A549 (cell line): ENCODE measurements at regions not wholly inside any gene's neighbourhood (a gene's known extent, or its start where the extent isn't known, plus 50 kb on each side); places are given as distances from the start of the nearest gene placed in this dataset.

Experiments
- ATAC-seq, 2 experiments: fragments of 200-7000 bp in 1 of 2; fragments of >200 bp in 1 of 2; cut with Nextera tagmentation in 1 of 2; cut with Tn5 transposase in 1 of 2; 3 replicates each; pipeline versions ENCODE4 v1.8.0 to v1.9.1; 2018 to 2020; ENCODE audit warnings: mild to moderate bottlenecking in 1 of 2, moderate library complexity in 1 of 2
- CTCF ChIA-PET: fragments of 300-600 bp; sonication (Branson Sonifier 250); formaldehyde crosslinking; extraction: SDS; loops from one replicate; lab custom pipeline; 2021; ENCODE audit warnings: antibody characterized with exemption, inconsistent platforms; lab: Yijun Ruan, JAX
- POLR2A ChIA-PET: fragments of 350-600 bp; formaldehyde crosslinking; extraction: SDS; loops from one replicate; lab custom pipeline; 2021; ENCODE audit warnings: antibody characterized with exemption, inconsistent platforms; lab: Yijun Ruan, JAX
- DNase-seq, 2 experiments: peaks; one replicate each; pipeline versions ENCODE4 v3.0.0 to v3.0.0-alpha.2; 2011 to 2016; ENCODE audit warnings: low read depth in 1 of 2, low spot score in 1 of 2
- FAIRE-seq: peaks from 2 replicates; lab custom pipeline; 2011; peaks lifted over from hg19 to GRCh38; lab: Jason Lieb, UNC
- H3K27ac ChIP-seq, 2 experiments: fragments of >200 bp; sonication (Bioruptor Twin); formaldehyde crosslinking; 3 replicates each; pipeline ENCODE4 v1.5.1; 2016 to 2017
- H3K4me1 ChIP-seq: fragments of >200 bp; sonication (Bioruptor Twin); formaldehyde crosslinking; 3 replicates; pipeline ENCODE4 v1.6.1; 2016
- H3K4me2 ChIP-seq: fragments of >200 bp; sonication (Bioruptor Twin); formaldehyde crosslinking; 3 replicates; pipeline ENCODE4 v1.6.1; 2016
- H3K4me3 ChIP-seq: fragments of >200 bp; sonication (Bioruptor Twin); formaldehyde crosslinking; 3 replicates; pipeline ENCODE4 v1.5.1; 2016
- H3K9me3 ChIP-seq: fragments of >200 bp; sonication (Bioruptor Twin); formaldehyde crosslinking; 3 replicates; pipeline ENCODE4 v1.6.1; 2016
- BHLHE40 ChIP-seq: IDR thresholded peaks from 2 replicates; pipeline ENCODE4 v1.6.1; 2012; ENCODE audit warnings: low read depth, low read length, inconsistent platforms
- CHD4 ChIP-seq: fragments of 200-600 bp; sonication (generic); IDR thresholded peaks from 2 replicates; pipeline ENCODE4 v1.6.1; 2016; ENCODE audit warnings: antibody characterized with exemption, mild to moderate bottlenecking, borderline replicate concordance
- EP300 ChIP-seq, 2 experiments: fragments of >200 bp; sonication (Bioruptor Twin); formaldehyde crosslinking; IDR thresholded peaks; 2 replicates in 1 of 2; 3 replicates in 1 of 2; pipeline ENCODE4 v1.6.1; 2016 to 2017
- HOXA7 ChIP-seq: fragments of 250-450 bp; sonication (Bioruptor Pico); IDR thresholded peaks from 2 replicates; pipeline ENCODE4 v1.5.0; 2020; ENCODE audit warnings: mild to moderate bottlenecking, moderate library complexity
- HOXB13 ChIP-seq: fragments of 250-450 bp; sonication (Bioruptor Pico); IDR thresholded peaks from 2 replicates; pipeline ENCODE4 v1.5.0; 2020; ENCODE audit warnings: low read depth, mild to moderate bottlenecking, moderate library complexity
- HOXB5 ChIP-seq: fragments of 250-450 bp; sonication (Bioruptor Pico); IDR thresholded peaks from 2 replicates; pipeline ENCODE4 v1.5.0; 2020; ENCODE audit warnings: mild to moderate bottlenecking, moderate library complexity
- JUN ChIP-seq, 2 experiments: fragments of >200 bp; sonication (Bioruptor Twin); formaldehyde crosslinking; IDR thresholded peaks; 2 replicates in 1 of 2; 3 replicates in 1 of 2; pipeline ENCODE4 v1.6.1; 2016 to 2017
- KDM1A ChIP-seq: fragments of 200-600 bp; sonication (generic); IDR thresholded peaks from 2 replicates; pipeline ENCODE4 v1.6.1; 2016; ENCODE audit warnings: low read depth, mild to moderate bottlenecking
- KDM5A ChIP-seq: fragments of 200-600 bp; sonication (generic); IDR thresholded peaks from 2 replicates; pipeline ENCODE4 v1.6.1; 2016; ENCODE audit warnings: antibody characterized with exemption, mild to moderate bottlenecking
- MAZ ChIP-seq: fragments of 150-350 bp; IDR thresholded peaks from 2 replicates; pipeline ENCODE4 v1.6.1; 2014; ENCODE audit warnings: antibody characterized with exemption, low read depth, low read length, borderline replicate concordance
- NPAS2 ChIP-seq: fragments of 250-450 bp; sonication (Bioruptor Pico); IDR thresholded peaks from 2 replicates; pipeline ENCODE4 v1.8.0; 2022; ENCODE audit warnings: mild to moderate bottlenecking, moderate library complexity, borderline replicate concordance
- PHF8 ChIP-seq: fragments of 200-600 bp; sonication (generic); IDR thresholded peaks from 2 replicates; pipeline ENCODE4 v1.6.1; 2016; ENCODE audit warnings: low read depth, mild to moderate bottlenecking, antibody characterized with exemption, moderate library complexity, borderline replicate concordance
- POLR2A ChIP-seq: IDR thresholded peaks from 2 replicates; pipeline ENCODE4 v1.6.1; 2012; ENCODE audit warnings: mild to moderate bottlenecking, low read length
- RFX5 ChIP-seq: fragments of 450-650 bp; IDR thresholded peaks from 2 replicates; pipeline ENCODE4 v1.7.1; 2014; ENCODE audit warnings: antibody characterized with exemption, mild to moderate bottlenecking, moderate library complexity
- RNF2 ChIP-seq: fragments of 200-600 bp; sonication (generic); IDR thresholded peaks from 2 replicates; pipeline ENCODE4 v1.6.1; 2016; ENCODE audit warnings: low read depth, mild to moderate bottlenecking, antibody characterized with exemption, moderate library complexity, borderline replicate concordance
- TFCP2L1 ChIP-seq: fragments of 250-450 bp; sonication (Bioruptor Pico); IDR thresholded peaks from 2 replicates; pipeline ENCODE4 v1.5.0; 2021; ENCODE audit warnings: mild to moderate bottlenecking
- ZC3H11A ChIP-seq: fragments of 450-650 bp; IDR thresholded peaks from 2 replicates; pipeline ENCODE4 v1.6.1; 2014; ENCODE audit warnings: antibody characterized with exemption, mild to moderate bottlenecking
- ZFP36 ChIP-seq: fragments of 450-650 bp; IDR thresholded peaks from 2 replicates; pipeline ENCODE4 v1.6.1; 2014; ENCODE audit warnings: borderline replicate concordance; ENCODE audit not compliant: partially characterized antibody
- WGBS: methylation state at CpG from one replicate; pipeline ENCODE4 v1.1.6; 2017; ENCODE audit errors: missing lambda C conversion rate; 5-methylcytosine and 5-hydroxymethylcytosine counted together
- TF ChIP-seq, protein P1 (sequence below): IDR thresholded peaks from 2 replicates; pipeline ENCODE4 v1.6.1; 2012; ENCODE audit warnings: low read depth, borderline replicate concordance
- TF ChIP-seq, protein P2 (sequence below): fragments of 200-600 bp; sonication (generic); IDR thresholded peaks from 2 replicates; pipeline ENCODE4 v1.6.1; 2016; ENCODE audit warnings: antibody characterized with exemption, mild to moderate bottlenecking, moderate library complexity
- TF ChIP-seq, protein P3 (sequence below): IDR thresholded peaks from 2 replicates; pipeline ENCODE4 v1.6.1; 2012
- TF ChIP-seq, protein P4 (sequence below): fragments of >200 bp; sonication (Bioruptor Twin); formaldehyde crosslinking; IDR thresholded peaks from 2 replicates; pipeline ENCODE4 v1.6.1; 2016
- TF ChIP-seq, protein P5 (sequence below): fragments of >200 bp; sonication (Bioruptor Twin); formaldehyde crosslinking; IDR thresholded peaks from 3 replicates; pipeline ENCODE4 v1.5.1; 2016
- TF ChIP-seq, protein P6 (sequence below): IDR thresholded peaks from 2 replicates; pipeline ENCODE4 v1.6.1; 2012

DNA sequence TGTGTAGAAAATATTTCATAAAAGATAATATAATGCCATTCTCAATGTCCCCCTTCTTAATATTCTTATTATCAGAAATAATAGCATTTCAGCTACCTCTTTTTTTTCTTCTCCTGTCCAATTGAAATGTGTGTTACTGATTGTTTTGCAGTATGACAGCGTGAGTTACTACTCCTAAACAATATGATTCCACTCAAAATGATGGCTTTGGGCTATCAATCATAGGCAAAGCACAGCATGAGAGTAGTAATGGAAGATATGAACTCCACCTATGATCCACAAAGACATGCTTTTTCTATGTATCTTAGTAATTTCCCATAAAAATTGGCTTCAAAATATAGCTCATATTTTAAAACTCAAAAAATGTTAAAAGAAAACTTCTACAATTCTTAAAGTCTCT is 867.3 kb upstream of the NUDT12 start:
- Histone ChIP-seq H3K4me3 (no peak overlapping the region), H3K9me3 (no peaks in the 10 kb centered on the region), H3K4me1 (no peaks in the 10 kb centered on the region), H3K4me2 (no peak overlapping the region), H3K27ac (no peak overlapping the region)
- TF ChIP-seq HOXB13 (CRISPR knock-in tag) (no peak), JUN (IDR thresholded peaks at IDR 0.05) (no peak), KDM5A (no peak), ZC3H11A (no peak), PHF8 (no peak), CHD4 (no peak), POLR2A (no peak)
- TF ChIP-seq, protein P1, sequence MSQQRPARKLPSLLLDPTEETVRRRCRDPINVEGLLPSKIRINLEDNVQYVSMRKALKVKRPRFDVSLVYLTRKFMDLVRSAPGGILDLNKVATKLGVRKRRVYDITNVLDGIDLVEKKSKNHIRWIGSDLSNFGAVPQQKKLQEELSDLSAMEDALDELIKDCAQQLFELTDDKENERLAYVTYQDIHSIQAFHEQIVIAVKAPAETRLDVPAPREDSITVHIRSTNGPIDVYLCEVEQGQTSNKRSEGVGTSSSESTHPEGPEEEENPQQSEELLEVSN = no peak
- TF ChIP-seq, protein P2, sequence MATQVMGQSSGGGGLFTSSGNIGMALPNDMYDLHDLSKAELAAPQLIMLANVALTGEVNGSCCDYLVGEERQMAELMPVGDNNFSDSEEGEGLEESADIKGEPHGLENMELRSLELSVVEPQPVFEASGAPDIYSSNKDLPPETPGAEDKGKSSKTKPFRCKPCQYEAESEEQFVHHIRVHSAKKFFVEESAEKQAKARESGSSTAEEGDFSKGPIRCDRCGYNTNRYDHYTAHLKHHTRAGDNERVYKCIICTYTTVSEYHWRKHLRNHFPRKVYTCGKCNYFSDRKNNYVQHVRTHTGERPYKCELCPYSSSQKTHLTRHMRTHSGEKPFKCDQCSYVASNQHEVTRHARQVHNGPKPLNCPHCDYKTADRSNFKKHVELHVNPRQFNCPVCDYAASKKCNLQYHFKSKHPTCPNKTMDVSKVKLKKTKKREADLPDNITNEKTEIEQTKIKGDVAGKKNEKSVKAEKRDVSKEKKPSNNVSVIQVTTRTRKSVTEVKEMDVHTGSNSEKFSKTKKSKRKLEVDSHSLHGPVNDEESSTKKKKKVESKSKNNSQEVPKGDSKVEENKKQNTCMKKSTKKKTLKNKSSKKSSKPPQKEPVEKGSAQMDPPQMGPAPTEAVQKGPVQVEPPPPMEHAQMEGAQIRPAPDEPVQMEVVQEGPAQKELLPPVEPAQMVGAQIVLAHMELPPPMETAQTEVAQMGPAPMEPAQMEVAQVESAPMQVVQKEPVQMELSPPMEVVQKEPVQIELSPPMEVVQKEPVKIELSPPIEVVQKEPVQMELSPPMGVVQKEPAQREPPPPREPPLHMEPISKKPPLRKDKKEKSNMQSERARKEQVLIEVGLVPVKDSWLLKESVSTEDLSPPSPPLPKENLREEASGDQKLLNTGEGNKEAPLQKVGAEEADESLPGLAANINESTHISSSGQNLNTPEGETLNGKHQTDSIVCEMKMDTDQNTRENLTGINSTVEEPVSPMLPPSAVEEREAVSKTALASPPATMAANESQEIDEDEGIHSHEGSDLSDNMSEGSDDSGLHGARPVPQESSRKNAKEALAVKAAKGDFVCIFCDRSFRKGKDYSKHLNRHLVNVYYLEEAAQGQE = no peak
- TF ChIP-seq, protein P3, sequence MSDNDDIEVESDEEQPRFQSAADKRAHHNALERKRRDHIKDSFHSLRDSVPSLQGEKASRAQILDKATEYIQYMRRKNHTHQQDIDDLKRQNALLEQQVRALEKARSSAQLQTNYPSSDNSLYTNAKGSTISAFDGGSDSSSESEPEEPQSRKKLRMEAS = no peak
- DNase-seq (no peak), FAIRE-seq (no peak), ATAC-seq (no peak)
- 33% methylated on average over 1 of the region's 1 CpG for WGBS
- POLR2A ChIA-PET = no interaction called here
- CTCF ChIA-PET = no interaction called here

DNA sequence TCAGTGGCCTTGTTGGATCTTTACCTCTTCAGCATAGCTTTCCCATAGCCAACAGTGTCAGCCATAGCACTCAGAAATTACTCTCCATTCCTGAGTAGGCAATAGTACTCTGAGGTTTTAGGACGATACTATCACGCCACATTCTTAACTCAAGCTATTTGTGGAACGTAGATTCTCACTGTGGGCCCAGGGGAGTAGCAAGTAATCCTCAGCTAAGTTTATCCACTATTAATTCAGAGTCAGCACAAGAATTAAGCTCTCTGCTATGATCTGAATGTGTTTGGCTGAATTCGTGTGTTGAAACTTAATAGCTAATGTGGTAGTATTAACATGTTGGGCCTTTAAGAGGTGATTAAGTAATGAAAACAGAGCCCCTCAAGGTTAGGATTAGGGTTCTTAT is 858.8 kb upstream of the NUDT12 start:
- H3K4me1 ChIP-seq = no peaks in the 10 kb centered on the region
- ChIA-PET CTCF (no interaction called here), POLR2A (no interaction called here)
- TF ChIP-seq, protein P4, sequence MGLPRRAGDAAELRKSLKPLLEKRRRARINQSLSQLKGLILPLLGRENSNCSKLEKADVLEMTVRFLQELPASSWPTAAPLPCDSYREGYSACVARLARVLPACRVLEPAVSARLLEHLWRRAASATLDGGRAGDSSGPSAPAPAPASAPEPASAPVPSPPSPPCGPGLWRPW = no peak
- TF ChIP-seq NPAS2 (CRISPR knock-in tag) = no peak
- DNase-seq = no peak
- ATAC-seq = no peak
- H3K4me2 ChIP-seq = no peak overlapping the region
- H3K4me3 ChIP-seq = no peak overlapping the region
- H3K9me3 ChIP-seq = no peaks in the 10 kb centered on the region
- no peak overlapping the region for H3K27ac ChIP-seq
- FAIRE-seq = no peak
- 56% methylated on average over 4 of the region's 4 CpGs for WGBS

DNA sequence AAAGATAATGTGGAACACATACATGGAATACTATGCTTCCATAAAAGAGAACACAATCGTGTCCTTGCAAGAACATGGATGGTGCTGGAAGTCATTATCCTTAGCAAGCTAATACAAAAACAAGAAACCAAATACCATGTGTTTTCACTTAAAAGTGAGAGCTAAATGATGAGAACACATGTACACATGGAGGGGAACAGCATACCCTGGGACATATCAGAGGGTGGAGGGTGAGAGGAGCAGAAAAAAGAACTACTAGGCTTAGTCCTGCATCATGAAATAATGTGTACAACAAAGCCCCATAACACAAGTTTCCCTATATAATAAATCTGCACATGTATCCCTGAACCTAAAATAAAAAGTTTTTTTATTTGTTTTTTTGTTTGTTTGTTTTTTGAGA is 855.5 kb upstream of the NUDT12 start:
- no peaks in the 10 kb centered on the region for H3K4me1 ChIP-seq
- CTCF ChIA-PET = no interaction called here
- TF ChIP-seq KDM1A (no peak), ZFP36 (no peak), EP300 (IDR thresholded peaks at IDR 0.05) (no peak), BHLHE40 (no peak), JUN (IDR thresholded peaks at IDR 0.05) (no peak), RFX5 (no peak), TFCP2L1 (no peak), HOXB5 (no peak), RNF2 (no peak), MAZ (no peak), POLR2A (no peak), HOXA7 (CRISPR knock-in tag) (no peak)
- TF ChIP-seq, protein P3 = no peak
- TF ChIP-seq, protein P5, sequence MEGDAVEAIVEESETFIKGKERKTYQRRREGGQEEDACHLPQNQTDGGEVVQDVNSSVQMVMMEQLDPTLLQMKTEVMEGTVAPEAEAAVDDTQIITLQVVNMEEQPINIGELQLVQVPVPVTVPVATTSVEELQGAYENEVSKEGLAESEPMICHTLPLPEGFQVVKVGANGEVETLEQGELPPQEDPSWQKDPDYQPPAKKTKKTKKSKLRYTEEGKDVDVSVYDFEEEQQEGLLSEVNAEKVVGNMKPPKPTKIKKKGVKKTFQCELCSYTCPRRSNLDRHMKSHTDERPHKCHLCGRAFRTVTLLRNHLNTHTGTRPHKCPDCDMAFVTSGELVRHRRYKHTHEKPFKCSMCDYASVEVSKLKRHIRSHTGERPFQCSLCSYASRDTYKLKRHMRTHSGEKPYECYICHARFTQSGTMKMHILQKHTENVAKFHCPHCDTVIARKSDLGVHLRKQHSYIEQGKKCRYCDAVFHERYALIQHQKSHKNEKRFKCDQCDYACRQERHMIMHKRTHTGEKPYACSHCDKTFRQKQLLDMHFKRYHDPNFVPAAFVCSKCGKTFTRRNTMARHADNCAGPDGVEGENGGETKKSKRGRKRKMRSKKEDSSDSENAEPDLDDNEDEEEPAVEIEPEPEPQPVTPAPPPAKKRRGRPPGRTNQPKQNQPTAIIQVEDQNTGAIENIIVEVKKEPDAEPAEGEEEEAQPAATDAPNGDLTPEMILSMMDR = no peak
- TF ChIP-seq, protein P6, sequence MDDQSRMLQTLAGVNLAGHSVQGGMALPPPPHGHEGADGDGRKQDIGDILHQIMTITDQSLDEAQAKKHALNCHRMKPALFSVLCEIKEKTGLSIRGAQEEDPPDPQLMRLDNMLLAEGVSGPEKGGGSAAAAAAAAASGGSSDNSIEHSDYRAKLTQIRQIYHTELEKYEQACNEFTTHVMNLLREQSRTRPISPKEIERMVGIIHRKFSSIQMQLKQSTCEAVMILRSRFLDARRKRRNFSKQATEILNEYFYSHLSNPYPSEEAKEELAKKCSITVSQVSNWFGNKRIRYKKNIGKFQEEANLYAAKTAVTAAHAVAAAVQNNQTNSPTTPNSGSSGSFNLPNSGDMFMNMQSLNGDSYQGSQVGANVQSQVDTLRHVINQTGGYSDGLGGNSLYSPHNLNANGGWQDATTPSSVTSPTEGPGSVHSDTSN = no peak
- TF ChIP-seq, all 56 proteins: peak for 0
- Histone ChIP-seq H3K4me3 (no peak overlapping the region), H3K9me3 (no peaks in the 10 kb centered on the region), H3K4me2 (no peak overlapping the region), H3K27ac (no peak overlapping the region)
- ATAC-seq (no peak), FAIRE-seq (no peak), DNase-seq (no peak)
- 41% methylated on average over 1 of the region's 1 CpG for WGBS
- POLR2A ChIA-PET = no interaction called here
